ENCODE measurements at regions not wholly inside any gene's neighbourhood (a gene's known extent, or its start where the extent isn't known, plus 50 kb on each side); places are given as distances from the start of the nearest gene placed in this dataset.

DNA sequence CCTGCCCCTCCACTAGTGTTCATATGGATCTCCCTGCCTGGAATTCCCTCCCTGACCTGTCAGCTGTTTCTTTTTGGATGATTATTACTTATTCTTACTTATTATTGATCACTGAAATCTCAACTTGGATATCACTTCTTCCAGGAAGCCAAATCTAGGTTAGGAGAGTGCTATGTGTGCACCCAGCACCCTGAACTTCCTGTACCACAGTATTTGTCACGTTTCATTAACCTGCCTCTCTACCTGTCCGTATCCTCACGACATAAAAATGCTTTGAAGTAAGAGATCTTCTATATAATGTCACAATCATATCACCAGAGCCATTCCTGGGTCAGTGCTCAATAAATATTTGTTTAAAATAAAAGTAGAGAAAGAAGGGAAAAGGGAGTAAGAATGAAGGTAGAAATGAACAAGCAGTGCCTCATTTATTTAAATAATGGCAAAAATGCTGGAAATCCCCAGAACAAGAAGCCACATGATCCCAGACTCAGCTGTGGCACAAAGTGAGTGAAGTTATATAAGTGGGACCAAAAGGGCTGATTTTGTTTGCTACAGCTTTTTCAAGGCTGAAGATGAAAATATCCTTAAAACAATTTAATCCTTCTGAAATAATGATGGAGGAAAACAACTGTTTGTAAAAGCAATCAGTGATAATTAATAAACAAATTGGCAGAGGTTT is 88.0 kb upstream of the MANEA start:
- Histone ChIP-seq H3K9ac (ENCODE audit: insufficient read depth in 1 of 2, low read depth in 2 of 2, low read length in 2 of 2) (no peak overlapping the region), H2AFZ (ENCODE audit: low read depth, low read length) (no peak overlapping the region), H3K27ac (ENCODE audit: extremely low read depth, low read depth, low read length) (no peak overlapping the region), H3K36me3 (ENCODE audit: control insufficient read depth, insufficient read depth, low read length) (no peaks in the 10 kb centered on the region), H3K4me2 (ENCODE audit: insufficient read depth, low read length) (no peak overlapping the region), H3K4me1 (replicated peaks in 1 of 2; ENCODE audit: control insufficient read depth in 2 of 2, insufficient read depth in 2 of 2, low read length in 2 of 2) (no peaks in the 10 kb centered on the region), H3K27me3 (ENCODE audit: control insufficient read depth in 2 of 2, insufficient read depth in 2 of 2, low read length in 2 of 2) (no peaks in the 10 kb centered on the region), H4K20me1 (replicated peaks; ENCODE audit: control insufficient read depth, insufficient read depth, low read length) (no peaks in the 10 kb centered on the region), H3K9me1 (ENCODE audit: control insufficient read depth, insufficient read depth, low read length) (no peaks in the 10 kb centered on the region), H3K9me3 (replicated peaks; ENCODE audit: control insufficient read depth, insufficient read depth, low read depth, low read length) (no peaks in the 10 kb centered on the region), H3K4me3 (no peak overlapping the region), H3K79me2 (ENCODE audit: control insufficient read depth, insufficient read depth, low read length) (no peaks in the 10 kb centered on the region)
- CTCF ChIA-PET (ENCODE audit: low intra/inter-chr PET ratio) = no interaction called here
- 0% methylated on average over 3 of the region's 3 CpGs for WGBS (ENCODE audit: insufficient coverage, low coverage, missing lambda C conversion rate)
- POLR2A ChIA-PET = no interaction called here
- FAIRE-seq (no peak), ATAC-seq (no peak), DNase-seq (ENCODE audit: extremely low read depth in 1 of 4, low spot score in 3 of 4) (no peak)
- intact Hi-C loops (cut with micrococcal nuclease) = no loop called here
- no TSS peak for BruUV-seq (replicated peaks)
- in situ Hi-C loops (cut with MboI) = no loop called here
- TF ChIP-seq ID3 (CRISPR knock-in tag; IDR thresholded peaks at IDR 0.05) = no peak
- no peak for TF ChIP-seq ID3 (tag; IDR thresholded peaks at IDR 0.05)
- TF ChIP-seq FOXK2 (conservative IDR thresholded peaks at IDR 0.05 in 1 of 2, IDR thresholded peaks at IDR 0.05 in 1 of 2; ENCODE audit: low read depth in 2 of 2) = no peak
- no peak for TF ChIP-seq PBX2 (CRISPR knock-in tag; IDR thresholded peaks at IDR 0.05; ENCODE audit: low read depth)
- TF ChIP-seq PBX2 (tag; conservative IDR thresholded peaks at IDR 0.05; ENCODE audit: low read depth) = no peak
- no peak for TF ChIP-seq DLX4 (CRISPR knock-in tag; IDR thresholded peaks at IDR 0.05)
- no peak for TF ChIP-seq EGR1 (conservative IDR thresholded peaks at IDR 0.05)
- no peak for TF ChIP-seq MAFF (IDR thresholded peaks at IDR 0.05; ENCODE audit: low read length)
- no peak for TF ChIP-seq GTF2F1 (IDR thresholded peaks at IDR 0.05; ENCODE audit: low read depth, low read length)
- TF ChIP-seq, protein P1, sequence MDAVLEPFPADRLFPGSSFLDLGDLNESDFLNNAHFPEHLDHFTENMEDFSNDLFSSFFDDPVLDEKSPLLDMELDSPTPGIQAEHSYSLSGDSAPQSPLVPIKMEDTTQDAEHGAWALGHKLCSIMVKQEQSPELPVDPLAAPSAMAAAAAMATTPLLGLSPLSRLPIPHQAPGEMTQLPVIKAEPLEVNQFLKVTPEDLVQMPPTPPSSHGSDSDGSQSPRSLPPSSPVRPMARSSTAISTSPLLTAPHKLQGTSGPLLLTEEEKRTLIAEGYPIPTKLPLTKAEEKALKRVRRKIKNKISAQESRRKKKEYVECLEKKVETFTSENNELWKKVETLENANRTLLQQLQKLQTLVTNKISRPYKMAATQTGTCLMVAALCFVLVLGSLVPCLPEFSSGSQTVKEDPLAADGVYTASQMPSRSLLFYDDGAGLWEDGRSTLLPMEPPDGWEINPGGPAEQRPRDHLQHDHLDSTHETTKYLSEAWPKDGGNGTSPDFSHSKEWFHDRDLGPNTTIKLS (IDR thresholded peaks at IDR 0.05; ENCODE audit: borderline replicate concordance, low read depth) = no peak
- TF ChIP-seq FOS (IDR thresholded peaks at IDR 0.05; ENCODE audit: extremely low read depth, insufficient read length) = no peak
- no peak for TF ChIP-seq CSDE1 (IDR thresholded peaks at IDR 0.05)
- no peak for TF ChIP-seq NR2C1 (IDR thresholded peaks at IDR 0.05)
- no peak for TF ChIP-seq NR2C1 (tag; IDR thresholded peaks at IDR 0.05)
- TF ChIP-seq ZNF217 (CRISPR knock-in tag; IDR thresholded peaks at IDR 0.05) = no peak
- no peak for TF ChIP-seq ZNF41 (CRISPR knock-in tag; conservative IDR thresholded peaks at IDR 0.05)
- TF ChIP-seq MCM3 (IDR thresholded peaks at IDR 0.05) = no peak
- TF ChIP-seq E2F4 (CRISPR knock-in tag; IDR thresholded peaks at IDR 0.05; ENCODE audit: low read depth) = no peak
